RWPE1 (cell line): ENCODE measurements at regions not wholly inside any gene's neighbourhood (a gene's known extent, or its start where the extent isn't known, plus 50 kb on each side); places are given as distances from the start of the nearest gene placed in this dataset.

Experiments
- CTCF ChIA-PET: fragments of 350-600 bp; sonication (Branson Sonifier 250); formaldehyde crosslinking; extraction: SDS; loops from one replicate; lab custom pipeline; 2021; lab: Yijun Ruan, JAX
- POLR2A ChIA-PET: fragments of 400-600 bp; formaldehyde crosslinking; extraction: SDS; loops from one replicate; lab custom pipeline; 2020; ENCODE audit warnings: antibody characterized with exemption; ENCODE audit not compliant: low non-redundant PET; lab: Yijun Ruan, JAX
- DNase-seq: peaks from one replicate; pipeline ENCODE4 v3.0.0; 2012; ENCODE audit warnings: low spot score
- H3K27ac ChIP-seq: fragments of 450-650 bp; 2 replicates; pipeline ENCODE4 v1.5.1; 2017
- CTCF ChIP-seq: fragments of 450-650 bp; conservative IDR thresholded peaks from 2 replicates; pipeline ENCODE4 v1.5.1; 2017; ENCODE audit warnings: low read depth, mild to moderate bottlenecking

- CTCF ChIA-PET, result interaction anchor here (0.8 kb wide), 1 partner anchor 239 kb away, joined by 3 read pairs; no protein-coding TSS in a partner anchor
- DNase-seq, result no peak
- no peak for TF ChIP-seq CTCF
- POLR2A ChIA-PET, result no interaction called here
- H3K27ac ChIP-seq, result no peak overlapping the region
Measured at GRCh38 chr13:36750046-36750445, 69.0 kb upstream of the RFXAP start.

GRCh38 chr13:36750461-36750860, 68.6 kb upstream of the RFXAP start:
- CTCF ChIA-PET, result interaction anchor here (0.8 kb wide), 1 partner anchor 240 kb away, joined by 3 read pairs; no protein-coding TSS in a partner anchor
- DNase-seq, result no peak
- no peak for TF ChIP-seq CTCF
- POLR2A ChIA-PET, result no interaction called here
- H3K27ac ChIP-seq, result no peak overlapping the region

GRCh38 chr13:36750946-36751345, 68.1 kb upstream of the RFXAP start:
- H3K27ac ChIP-seq, result no peak overlapping the region
- no peak for TF ChIP-seq CTCF
- no peak for DNase-seq
- POLR2A ChIA-PET, result no interaction called here
- CTCF ChIA-PET, result no interaction called here

GRCh38 chr13:36752673-36753072, 66.3 kb upstream of the RFXAP start:
- no peak for TF ChIP-seq CTCF
- H3K27ac ChIP-seq, result no peak overlapping the region
- POLR2A ChIA-PET, result no interaction called here
- CTCF ChIA-PET, result no interaction called here
- no peak for DNase-seq

GRCh38 chr13:36753176-36753575, 65.8 kb upstream of the RFXAP start:
- ChIA-PET POLR2A (no interaction called here), CTCF (no interaction called here)
- no peak for DNase-seq
- no peak for TF ChIP-seq CTCF
- no peak overlapping the region for H3K27ac ChIP-seq

GRCh38 chr13:36758345-36758744, 60.7 kb upstream of the RFXAP start:
- ChIA-PET POLR2A (no interaction called here), CTCF (no interaction called here)
- H3K27ac ChIP-seq, result no peak overlapping the region
- DNase-seq, result no peak
- TF ChIP-seq CTCF, result no peak

- CTCF ChIA-PET, result no interaction called here
- POLR2A ChIA-PET, result no interaction called here
- no peak overlapping the region for H3K27ac ChIP-seq
- TF ChIP-seq CTCF, result no peak
- no peak for DNase-seq
Measured at GRCh38 chr13:36763126-36763722, 55.8 kb upstream of the RFXAP start.
